H9 (cell line): ENCODE measurements at regions not wholly inside any gene's neighbourhood (a gene's known extent, or its start where the extent isn't known, plus 50 kb on each side); places are given as distances from the start of the nearest gene placed in this dataset.

ENCODE experiments used
- DNase-seq: peaks from one replicate; pipeline ENCODE4 v3.0.0-alpha.2; 2017
- H2AFZ ChIP-seq: one replicate; pipeline ENCODE4 v1.6.1; 2013; ENCODE audit warnings: mild to moderate bottlenecking, low read length, control low read depth, moderate library complexity
- H2AK5ac ChIP-seq: 2 replicates; pipeline ENCODE4 v1.6.1; 2013; ENCODE audit warnings: low read length, control low read depth, mixed read lengths; ENCODE audit not compliant: insufficient read length
- H2BK120ac ChIP-seq: one replicate; pipeline ENCODE4 v1.6.1; 2013; ENCODE audit warnings: low read depth, mild to moderate bottlenecking, low read length, control low read depth, inconsistent platforms; ENCODE audit not compliant: poor library complexity, severe bottlenecking
- H2BK12ac ChIP-seq: 2 replicates; pipeline ENCODE4 v1.6.1; 2013; ENCODE audit warnings: low read length, control low read depth, mixed read lengths, low read depth; ENCODE audit not compliant: insufficient read length
- H2BK15ac ChIP-seq: 2 replicates; pipeline ENCODE4 v1.6.1; 2013; ENCODE audit warnings: low read depth, low read length, control low read depth
- H2BK20ac ChIP-seq: one replicate; pipeline ENCODE4 v1.6.1; 2013; ENCODE audit warnings: low read depth, mild to moderate bottlenecking, low read length, control low read depth, inconsistent platforms; ENCODE audit not compliant: poor library complexity, severe bottlenecking
- H2BK5ac ChIP-seq: 2 replicates; pipeline ENCODE4 v1.6.1; 2013; ENCODE audit warnings: low read length, control low read depth, mixed read lengths; ENCODE audit not compliant: insufficient read length
- H3K14ac ChIP-seq: 2 replicates; pipeline ENCODE4 v1.6.1; 2013; ENCODE audit warnings: low read length, control low read depth; ENCODE audit not compliant: insufficient read depth
- H3K18ac ChIP-seq: 2 replicates; pipeline ENCODE4 v1.6.1; 2013; ENCODE audit warnings: low read depth, mild to moderate bottlenecking, mixed read lengths, low read length, control low read depth; ENCODE audit not compliant: insufficient read length
- H3K23ac ChIP-seq: 2 replicates; pipeline ENCODE4 v1.6.1; 2013; ENCODE audit warnings: low read length, control low read depth, mixed read lengths, low read depth; ENCODE audit not compliant: insufficient read length
- H3K23me2 ChIP-seq: 2 replicates; pipeline ENCODE4 v1.6.1; 2013; ENCODE audit warnings: low read depth, mild to moderate bottlenecking, mixed read lengths, low read length, control low read depth; ENCODE audit not compliant: insufficient read length, poor library complexity, severe bottlenecking
- H3K27ac ChIP-seq: 2 replicates; pipeline ENCODE4 v1.5.1; 2013; ENCODE audit warnings: low read length, control low read depth, mixed read lengths, low read depth; ENCODE audit not compliant: insufficient read length
- H3K27me3 ChIP-seq: 2 replicates; pipeline ENCODE4 v1.6.1; 2013; ENCODE audit warnings: low read length, control low read depth, inconsistent platforms; ENCODE audit not compliant: insufficient read depth
- H3K4ac ChIP-seq: 2 replicates; pipeline ENCODE4 v1.6.1; 2013; ENCODE audit warnings: low read depth, mild to moderate bottlenecking, control low read depth, inconsistent platforms, low read length, moderate library complexity
- H3K4me1 ChIP-seq: 2 replicates; pipeline ENCODE4 v1.6.1; 2013; ENCODE audit warnings: low read length, control low read depth, inconsistent platforms; ENCODE audit not compliant: insufficient read depth
- H3K4me2 ChIP-seq: 2 replicates; pipeline ENCODE4 v1.6.1; 2013; ENCODE audit warnings: low read length, control low read depth, mixed read lengths; ENCODE audit not compliant: insufficient read length, insufficient read depth
- H3K56ac ChIP-seq: 2 replicates; pipeline ENCODE4 v1.6.1; 2013; ENCODE audit warnings: low read depth, mild to moderate bottlenecking, mixed read lengths, low read length, control low read depth; ENCODE audit not compliant: insufficient read length
- H3K79me1 ChIP-seq: 2 replicates; pipeline ENCODE4 v1.6.1; 2013; ENCODE audit warnings: low read depth, mild to moderate bottlenecking, moderate library complexity, low read length, control low read depth, inconsistent platforms; ENCODE audit not compliant: insufficient read depth, poor library complexity, severe bottlenecking
- H3K79me2 ChIP-seq: 2 replicates; pipeline ENCODE4 v1.6.1; 2013; ENCODE audit warnings: low read length, control low read depth, inconsistent platforms; ENCODE audit not compliant: insufficient read depth
- H3K9ac ChIP-seq: 2 replicates; pipeline ENCODE4 v1.6.1; 2013; ENCODE audit warnings: low read length, control low read depth, mixed read lengths; ENCODE audit not compliant: insufficient read length; ENCODE audit errors: extremely low read depth
- H3K9me3 ChIP-seq: one replicate; pipeline ENCODE4 v1.6.1; 2013; ENCODE audit warnings: low read depth, low read length, inconsistent platforms; ENCODE audit not compliant: control insufficient read depth
- H3T11ph ChIP-seq: one replicate; pipeline ENCODE4 v1.6.1; 2013; ENCODE audit warnings: mild to moderate bottlenecking, low read length, control low read depth, inconsistent platforms
- H4K20me1 ChIP-seq: one replicate; pipeline ENCODE4 v1.6.1; 2013; ENCODE audit not compliant: control insufficient read depth, insufficient read length, insufficient read depth
- H4K5ac ChIP-seq: 2 replicates; pipeline ENCODE4 v1.6.1; 2013; ENCODE audit warnings: low read depth, mild to moderate bottlenecking, mixed read lengths, low read length, control low read depth; ENCODE audit not compliant: insufficient read length
- H4K8ac ChIP-seq: replicated peaks from 2 replicates; pipeline ENCODE4 v1.6.1; 2013; ENCODE audit warnings: low read length, control low read depth, mixed read lengths, low read depth; ENCODE audit not compliant: insufficient read length
- H4K91ac ChIP-seq: 2 replicates; pipeline ENCODE4 v1.6.1; 2013; ENCODE audit warnings: low read depth, mild to moderate bottlenecking, moderate library complexity, mixed read lengths, low read length, control low read depth; ENCODE audit not compliant: insufficient read length
- H3K27ac Mint-ChIP-seq, 3 experiments: 2 replicates in 2 of 3; 3 replicates in 1 of 3; pipeline ENCODE4 v1.8.0; 2020 to 2021; ENCODE audit warnings: mixed read lengths in 3 of 3, mild to moderate bottlenecking in 1 of 3, moderate library complexity in 1 of 3
- H3K27me3 Mint-ChIP-seq: 2 replicates; pipeline ENCODE4 v1.8.0; 2021; ENCODE audit warnings: low read depth, mild to moderate bottlenecking, moderate library complexity, mixed read lengths
- H3K36me3 Mint-ChIP-seq, 3 experiments: 2 replicates in 2 of 3; 3 replicates in 1 of 3; pipeline ENCODE4 v1.8.0; 2020 to 2021; ENCODE audit warnings: low read depth in 3 of 3, mixed read lengths in 3 of 3; ENCODE audit not compliant: insufficient read depth in 1 of 3
- H3K4me1 Mint-ChIP-seq, 2 experiments: 2 replicates each; pipeline ENCODE4 v1.8.0; 2020; ENCODE audit warnings: mixed read lengths in 2 of 2
- H3K4me3 Mint-ChIP-seq, 2 experiments: 2 replicates in 1 of 2; 3 replicates in 1 of 2; pipeline ENCODE4 v1.8.0; 2020 to 2021; ENCODE audit warnings: mild to moderate bottlenecking in 2 of 2, mixed read lengths in 2 of 2, moderate library complexity in 1 of 2
- H3K9me3 Mint-ChIP-seq, 2 experiments: 2 replicates in 1 of 2; 3 replicates in 1 of 2; pipeline ENCODE4 v1.8.0; 2020; ENCODE audit warnings: mild to moderate bottlenecking in 2 of 2, mixed read lengths in 2 of 2, moderate library complexity in 1 of 2
- WGBS: extraction: QIAGEN DNeasy Blood & Tissue Kit; methylation state at CpG from one replicate; pipeline ENCODE4 v1.1.7; 2013; ENCODE audit warnings: missing lambda C conversion rate, low lambda C conversion rate, mixed read lengths; ENCODE audit not compliant: insufficient read length; ENCODE audit errors: extremely low coverage; 5-methylcytosine and 5-hydroxymethylcytosine counted together
- TF ChIP-seq, protein P1 (sequence below): fragments of 200-600 bp; sonication (generic); conservative IDR thresholded peaks from 3 replicates; pipeline ENCODE4 v1.8.0; 2021; ENCODE audit warnings: antibody characterized with exemption, mild to moderate bottlenecking

DNA sequence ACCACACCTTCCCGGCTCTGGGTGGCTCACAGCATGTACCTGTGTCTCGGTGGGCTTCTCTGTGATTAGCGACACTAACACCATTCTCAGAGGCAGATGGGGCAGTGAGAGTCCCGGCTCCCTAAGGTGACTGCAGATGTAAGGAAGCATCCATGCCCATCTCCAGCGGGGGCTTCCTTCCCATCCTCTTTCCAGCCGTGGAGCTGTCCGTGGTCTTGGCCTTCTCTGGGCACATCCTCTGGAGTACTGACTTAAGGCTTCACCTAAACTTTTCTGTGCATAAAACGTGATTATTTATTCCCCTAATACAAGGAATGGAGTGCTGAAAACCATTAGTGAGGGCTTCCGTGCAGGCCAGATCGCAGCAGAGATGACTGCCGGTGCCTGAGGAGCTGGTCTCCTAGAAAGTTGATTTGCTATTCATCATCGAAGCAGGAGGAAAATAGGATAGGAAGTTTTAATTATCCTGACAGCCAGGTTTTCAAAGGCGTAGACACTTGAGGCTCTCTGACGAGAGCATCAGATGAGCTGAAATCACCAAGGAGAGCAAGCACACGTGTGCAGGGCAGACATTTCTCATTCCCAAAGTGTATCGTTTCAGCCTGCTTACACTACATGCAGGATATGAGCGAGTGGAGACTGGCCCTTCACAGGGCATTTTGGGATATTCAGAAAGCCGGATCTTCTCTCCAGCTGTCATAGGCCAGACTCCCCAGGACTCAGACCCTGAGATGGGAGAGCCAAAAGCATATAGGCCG, 186.1 kb upstream of the SALL3 start:
- H3K4me1 ChIP-seq = no peaks in the 10 kb centered on the region
- no peak overlapping the region for H3K4me3 Mint-ChIP-seq
- H4K20me1 ChIP-seq = no peaks in the 10 kb centered on the region
- no peak overlapping the region for H3K27ac Mint-ChIP-seq
- no peak overlapping the region for H4K5ac ChIP-seq
- H3K56ac ChIP-seq = no peak overlapping the region
- no peak overlapping the region for H3T11ph ChIP-seq
- no peak overlapping the region for H2BK5ac ChIP-seq
- H3K79me2 ChIP-seq = no peaks in the 10 kb centered on the region
- H3K36me3 Mint-ChIP-seq = no peaks in the 10 kb centered on the region
- WGBS = no CpG with 5 or more reads among the region's 19 CpGs
- no peaks in the 10 kb centered on the region for H3K9me3 ChIP-seq
- no peak overlapping the region for H3K14ac ChIP-seq
- H3K27me3 Mint-ChIP-seq = peaks cover 1% of the 10 kb centered on the region; the same call in 1 of the 2 replicates
- H2AK5ac ChIP-seq = no peak overlapping the region
- H3K27ac ChIP-seq = no peak overlapping the region
- H3K9ac ChIP-seq = no peak overlapping the region
- TF ChIP-seq, protein P1, sequence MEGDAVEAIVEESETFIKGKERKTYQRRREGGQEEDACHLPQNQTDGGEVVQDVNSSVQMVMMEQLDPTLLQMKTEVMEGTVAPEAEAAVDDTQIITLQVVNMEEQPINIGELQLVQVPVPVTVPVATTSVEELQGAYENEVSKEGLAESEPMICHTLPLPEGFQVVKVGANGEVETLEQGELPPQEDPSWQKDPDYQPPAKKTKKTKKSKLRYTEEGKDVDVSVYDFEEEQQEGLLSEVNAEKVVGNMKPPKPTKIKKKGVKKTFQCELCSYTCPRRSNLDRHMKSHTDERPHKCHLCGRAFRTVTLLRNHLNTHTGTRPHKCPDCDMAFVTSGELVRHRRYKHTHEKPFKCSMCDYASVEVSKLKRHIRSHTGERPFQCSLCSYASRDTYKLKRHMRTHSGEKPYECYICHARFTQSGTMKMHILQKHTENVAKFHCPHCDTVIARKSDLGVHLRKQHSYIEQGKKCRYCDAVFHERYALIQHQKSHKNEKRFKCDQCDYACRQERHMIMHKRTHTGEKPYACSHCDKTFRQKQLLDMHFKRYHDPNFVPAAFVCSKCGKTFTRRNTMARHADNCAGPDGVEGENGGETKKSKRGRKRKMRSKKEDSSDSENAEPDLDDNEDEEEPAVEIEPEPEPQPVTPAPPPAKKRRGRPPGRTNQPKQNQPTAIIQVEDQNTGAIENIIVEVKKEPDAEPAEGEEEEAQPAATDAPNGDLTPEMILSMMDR = no peak
- no peaks in the 10 kb centered on the region for H3K79me1 ChIP-seq
- H3K27me3 ChIP-seq = no peaks in the 10 kb centered on the region; the same call in 1 of the 2 replicates
- 0 out of 4 replicates have a peak, but pooled peaks cover 0 to 2% of the 10 kb centered on the region in 2 experiments for H3K4me1 Mint-ChIP-seq
- H2BK20ac ChIP-seq = no peak overlapping the region
- no peak overlapping the region for H2BK120ac ChIP-seq
- no peak overlapping the region for H4K91ac ChIP-seq
- H4K8ac ChIP-seq = no peak overlapping the region
- no peaks in the 10 kb centered on the region for H3K23me2 ChIP-seq
- no peak overlapping the region for H3K4me2 ChIP-seq
- H3K23ac ChIP-seq = no peak overlapping the region
- no peak overlapping the region for H3K4ac ChIP-seq
- H2BK12ac ChIP-seq = no peak overlapping the region
- no peak overlapping the region for H2BK15ac ChIP-seq
- H2AFZ ChIP-seq = no peak overlapping the region
- no peak for DNase-seq
- H3K9me3 Mint-ChIP-seq = no peaks in the 10 kb centered on the region
- H3K18ac ChIP-seq = no peak overlapping the region
